ENCODE measurements at regions not wholly inside any gene's neighbourhood (a gene's known extent, or its start where the extent isn't known, plus 50 kb on each side); places are given as distances from the start of the nearest gene placed in this dataset.

DNA sequence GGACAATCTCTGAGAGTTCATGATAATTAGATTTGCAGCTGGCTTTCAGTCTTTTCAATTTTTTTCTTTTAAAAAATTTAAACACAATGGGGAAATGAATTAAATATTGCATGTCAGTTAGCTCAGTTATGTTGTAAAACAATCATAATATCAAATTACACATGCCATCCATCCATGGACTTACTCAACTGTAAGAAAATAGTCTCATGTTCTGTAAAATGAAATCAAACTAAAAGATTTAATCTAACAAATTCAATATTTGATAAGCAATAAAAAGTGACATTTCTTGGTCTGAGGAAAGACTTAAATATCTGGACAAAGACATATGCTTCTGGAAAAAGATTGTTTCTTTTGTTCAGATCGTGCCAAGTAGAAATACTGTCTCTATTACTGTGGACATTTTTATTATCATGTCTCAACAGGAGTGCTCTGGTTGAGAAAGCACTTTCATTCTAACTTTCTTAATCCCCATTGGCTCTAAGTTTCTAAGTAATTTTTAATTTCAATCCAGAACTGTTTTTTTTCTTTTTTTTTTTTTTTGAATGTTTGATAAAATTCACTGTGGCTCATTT is 179.2 kb upstream of the FAM3C start:
- no peaks in the 10 kb centered on the region for H3K9me3 ChIP-seq (ENCODE audit: control insufficient read depth in 1 of 2, insufficient read depth in 1 of 2, low read depth in 1 of 2, low read length in 2 of 2)
- H3K9me2 ChIP-seq (ENCODE audit: insufficient read depth) = no peaks in the 10 kb centered on the region
- POLR2A ChIA-PET = no interaction called here
- intact Hi-C loops (cut with micrococcal nuclease) = no loop called here
- TF ChIP-seq, protein P1, sequence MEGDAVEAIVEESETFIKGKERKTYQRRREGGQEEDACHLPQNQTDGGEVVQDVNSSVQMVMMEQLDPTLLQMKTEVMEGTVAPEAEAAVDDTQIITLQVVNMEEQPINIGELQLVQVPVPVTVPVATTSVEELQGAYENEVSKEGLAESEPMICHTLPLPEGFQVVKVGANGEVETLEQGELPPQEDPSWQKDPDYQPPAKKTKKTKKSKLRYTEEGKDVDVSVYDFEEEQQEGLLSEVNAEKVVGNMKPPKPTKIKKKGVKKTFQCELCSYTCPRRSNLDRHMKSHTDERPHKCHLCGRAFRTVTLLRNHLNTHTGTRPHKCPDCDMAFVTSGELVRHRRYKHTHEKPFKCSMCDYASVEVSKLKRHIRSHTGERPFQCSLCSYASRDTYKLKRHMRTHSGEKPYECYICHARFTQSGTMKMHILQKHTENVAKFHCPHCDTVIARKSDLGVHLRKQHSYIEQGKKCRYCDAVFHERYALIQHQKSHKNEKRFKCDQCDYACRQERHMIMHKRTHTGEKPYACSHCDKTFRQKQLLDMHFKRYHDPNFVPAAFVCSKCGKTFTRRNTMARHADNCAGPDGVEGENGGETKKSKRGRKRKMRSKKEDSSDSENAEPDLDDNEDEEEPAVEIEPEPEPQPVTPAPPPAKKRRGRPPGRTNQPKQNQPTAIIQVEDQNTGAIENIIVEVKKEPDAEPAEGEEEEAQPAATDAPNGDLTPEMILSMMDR (IDR thresholded peaks at IDR 0.05 in 2 of 3, conservative IDR thresholded peaks at IDR 0.05 in 1 of 3; ENCODE audit: borderline replicate concordance in 1 of 3, insufficient read depth in 1 of 3, low read depth in 2 of 3, low read length in 2 of 3) = no peak
- TF ChIP-seq EZH2 (IDR thresholded peaks at IDR 0.05) (no peak), CBX3 (IDR thresholded peaks at IDR 0.05; ENCODE audit: low read depth) (no peak), RAD21 (IDR thresholded peaks at IDR 0.05; ENCODE audit: low read depth) (no peak), CEBPB (IDR thresholded peaks at IDR 0.05; ENCODE audit: low read depth) (no peak), EZH2phosphoT487 (IDR thresholded peaks at IDR 0.05; ENCODE audit: borderline replicate concordance) (no peak), ELF1 (IDR thresholded peaks at IDR 0.05; ENCODE audit: borderline replicate concordance, low read depth) (no peak), SIN3A (IDR thresholded peaks at IDR 0.05; ENCODE audit: low read depth) (no peak), POLR2AphosphoS5 (IDR thresholded peaks at IDR 0.05; ENCODE audit: low read depth, low read length) (no peak), ZFX (IDR thresholded peaks at IDR 0.05) (no peak), YY1 (IDR thresholded peaks at IDR 0.05; ENCODE audit: extremely low read depth, insufficient replicate concordance, low read depth, low read length) (no peak), SP1 (IDR thresholded peaks at IDR 0.05; ENCODE audit: low read depth) (no peak), FOSL1 (IDR thresholded peaks at IDR 0.05; ENCODE audit: low read depth) (no peak), TCF7L2 (IDR thresholded peaks at IDR 0.05; ENCODE audit: borderline replicate concordance, extremely low read depth, insufficient read depth, insufficient read length) (no peak)
- TF ChIP-seq, protein P2, sequence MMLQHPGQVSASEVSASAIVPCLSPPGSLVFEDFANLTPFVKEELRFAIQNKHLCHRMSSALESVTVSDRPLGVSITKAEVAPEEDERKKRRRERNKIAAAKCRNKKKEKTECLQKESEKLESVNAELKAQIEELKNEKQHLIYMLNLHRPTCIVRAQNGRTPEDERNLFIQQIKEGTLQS (IDR thresholded peaks at IDR 0.05) = no peak
- TF ChIP-seq, protein P3, sequence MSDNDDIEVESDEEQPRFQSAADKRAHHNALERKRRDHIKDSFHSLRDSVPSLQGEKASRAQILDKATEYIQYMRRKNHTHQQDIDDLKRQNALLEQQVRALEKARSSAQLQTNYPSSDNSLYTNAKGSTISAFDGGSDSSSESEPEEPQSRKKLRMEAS (IDR thresholded peaks at IDR 0.05) = no peak
- TF ChIP-seq, protein P4, sequence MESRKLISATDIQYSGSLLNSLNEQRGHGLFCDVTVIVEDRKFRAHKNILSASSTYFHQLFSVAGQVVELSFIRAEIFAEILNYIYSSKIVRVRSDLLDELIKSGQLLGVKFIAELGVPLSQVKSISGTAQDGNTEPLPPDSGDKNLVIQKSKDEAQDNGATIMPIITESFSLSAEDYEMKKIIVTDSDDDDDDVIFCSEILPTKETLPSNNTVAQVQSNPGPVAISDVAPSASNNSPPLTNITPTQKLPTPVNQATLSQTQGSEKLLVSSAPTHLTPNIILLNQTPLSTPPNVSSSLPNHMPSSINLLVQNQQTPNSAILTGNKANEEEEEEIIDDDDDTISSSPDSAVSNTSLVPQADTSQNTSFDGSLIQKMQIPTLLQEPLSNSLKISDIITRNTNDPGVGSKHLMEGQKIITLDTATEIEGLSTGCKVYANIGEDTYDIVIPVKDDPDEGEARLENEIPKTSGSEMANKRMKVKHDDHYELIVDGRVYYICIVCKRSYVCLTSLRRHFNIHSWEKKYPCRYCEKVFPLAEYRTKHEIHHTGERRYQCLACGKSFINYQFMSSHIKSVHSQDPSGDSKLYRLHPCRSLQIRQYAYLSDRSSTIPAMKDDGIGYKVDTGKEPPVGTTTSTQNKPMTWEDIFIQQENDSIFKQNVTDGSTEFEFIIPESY (IDR thresholded peaks at IDR 0.05; ENCODE audit: extremely low read depth, insufficient replicate concordance, low read length) = no peak
- H3K36me3 ChIP-seq (ENCODE audit: control insufficient read depth in 1 of 2, insufficient read depth in 2 of 2, low read length in 2 of 2) = no peaks in the 10 kb centered on the region
- H3K27ac ChIP-seq (ENCODE audit: low read depth, low read length) = no peak overlapping the region
- no peak overlapping the region for H3K4me2 ChIP-seq (ENCODE audit: low read length)
- H3K9ac ChIP-seq (ENCODE audit: low read length) = no peak overlapping the region
- ATAC-seq = no peak
- CTCF ChIA-PET = no interaction called here
- no peak overlapping the region for H3K4me3 ChIP-seq (replicated peaks in 1 of 2; ENCODE audit: low read depth in 1 of 2, low read length in 2 of 2)
- H3K79me2 ChIP-seq (ENCODE audit: insufficient read depth, low read length) = no peaks in the 10 kb centered on the region
- no TSS peak for BruUV-seq (replicated peaks)
- no peaks in the 10 kb centered on the region for H3K27me3 ChIP-seq (ENCODE audit: insufficient read depth, low read length)
- RAD21 ChIA-PET (ENCODE audit: low non-redundant PET in 1 of 2, low total read pairs in 2 of 2, uncharacterized antibody in 2 of 2, unreplicated experiment in 2 of 2) = no interaction called here
- DNase-seq (ENCODE audit: low read depth, low spot score) = no peak
- H4K20me1 ChIP-seq (ENCODE audit: insufficient read depth) = no peaks in the 10 kb centered on the region
- no peaks in the 10 kb centered on the region for H3K4me1 ChIP-seq (ENCODE audit: control insufficient read depth in 1 of 2, insufficient read depth in 2 of 2, low read length in 2 of 2)
- no peak overlapping the region for H2AFZ ChIP-seq (ENCODE audit: low read depth, low read length, poor library complexity, severe bottlenecking)
